DND-41 (cell line): ENCODE measurements at regions not wholly inside any gene's neighbourhood (a gene's known extent, or its start where the extent isn't known, plus 50 kb on each side); places are given as distances from the start of the nearest gene placed in this dataset.

Experiments used
- ATAC-seq: fragments of 200-7000 bp; cut with Tn5 transposase; 3 replicates; pipeline ENCODE4 v1.9.1; 2021; ENCODE audit warnings: low read depth; ENCODE audit not compliant: insufficient read depth
- DNase-seq: peaks from one replicate; pipeline ENCODE4 v3.0.0-alpha.2; 2020
- H2AFZ ChIP-seq: 2 replicates; pipeline ENCODE4 v1.6.0; 2012; ENCODE audit warnings: low read depth, low read length
- H3K27ac ChIP-seq: 2 replicates; pipeline ENCODE4 v1.5.1; 2012; ENCODE audit warnings: low read length, inconsistent platforms
- H3K27me3 ChIP-seq: fragments of 200-600 bp; sonication (generic); 2 replicates; pipeline ENCODE4 v1.6.0; 2012; ENCODE audit warnings: low read length, mild to moderate bottlenecking, inconsistent platforms; ENCODE audit not compliant: insufficient read depth, poor library complexity
- H3K36me3 ChIP-seq: 2 replicates; pipeline ENCODE4 v1.5.1; 2012; ENCODE audit warnings: low read length, inconsistent platforms; ENCODE audit not compliant: insufficient read depth
- H3K4me1 ChIP-seq: 2 replicates; pipeline ENCODE4 v1.5.1; 2012; ENCODE audit warnings: mild to moderate bottlenecking, low read length; ENCODE audit not compliant: insufficient read depth
- H3K4me2 ChIP-seq: 2 replicates; pipeline ENCODE4 v1.6.0; 2012; ENCODE audit warnings: mild to moderate bottlenecking, moderate library complexity, low read length, inconsistent platforms; ENCODE audit not compliant: insufficient read depth
- H3K4me3 ChIP-seq, 2 experiments: fragments of 200-600 bp in 1 of 2; shearing (Covaris generic) in 1 of 2; 2 replicates each; pipeline ENCODE4 v1.5.1; 2012 to 2016; ENCODE audit warnings: inconsistent platforms in 2 of 2, low read length in 2 of 2, mild to moderate bottlenecking in 2 of 2, low read depth in 1 of 2, moderate library complexity in 1 of 2
- H3K79me2 ChIP-seq: 2 replicates; pipeline ENCODE4 v1.6.0; 2012; ENCODE audit warnings: low read length, inconsistent platforms; ENCODE audit not compliant: insufficient read depth
- H3K9ac ChIP-seq: 2 replicates; pipeline ENCODE4 v1.6.0; 2012; ENCODE audit warnings: low read depth, mild to moderate bottlenecking, inconsistent platforms, low read length, moderate library complexity
- H3K9me3 ChIP-seq: 2 replicates; pipeline ENCODE4 v1.5.1; 2012; ENCODE audit warnings: low read length, moderate library complexity, mild to moderate bottlenecking, inconsistent platforms; ENCODE audit not compliant: insufficient read depth, severe bottlenecking
- H4K20me1 ChIP-seq: 2 replicates; pipeline ENCODE4 v1.6.0; 2012; ENCODE audit warnings: low read length; ENCODE audit not compliant: insufficient read depth
- CTCF ChIP-seq: IDR thresholded peaks from 2 replicates; pipeline ENCODE4 v1.5.1; 2012; ENCODE audit warnings: borderline replicate concordance, low read length, moderate library complexity, mild to moderate bottlenecking; ENCODE audit not compliant: poor library complexity, severe bottlenecking; ENCODE audit errors: extremely low read depth
- EZH2 ChIP-seq: IDR thresholded peaks from 3 replicates; pipeline ENCODE4 v1.6.1; 2012; ENCODE audit warnings: borderline replicate concordance, low read depth, mild to moderate bottlenecking, moderate library complexity, low read length, inconsistent platforms; ENCODE audit not compliant: severe bottlenecking

GRCh38 chr14:50055461-50056228 is 60.7 kb downstream of the VCPKMT start:
- peaks cover 11% of the 10 kb centered on the region for H3K4me1 ChIP-seq
- H3K9me3 ChIP-seq, result no peaks in the 10 kb centered on the region
- H3K27me3 ChIP-seq, result no peaks in the 10 kb centered on the region
- ATAC-seq (no peak), DNase-seq (no peak)
- H3K27ac ChIP-seq, result no peak overlapping the region
- no peak overlapping the region for H3K4me2 ChIP-seq
- no peak overlapping the region for H3K9ac ChIP-seq
- H3K36me3 ChIP-seq, result no peaks in the 10 kb centered on the region
- no peak for TF ChIP-seq CTCF
- no peak for TF ChIP-seq EZH2
- H3K79me2 ChIP-seq, result no peaks in the 10 kb centered on the region
- H4K20me1 ChIP-seq, result no peaks in the 10 kb centered on the region
- H2AFZ ChIP-seq, result no peak overlapping the region
- no peak overlapping the region for H3K4me3 ChIP-seq

- H3K27me3 ChIP-seq, result no peaks in the 10 kb centered on the region
- TF ChIP-seq EZH2 (no peak), CTCF (no peak)
- H3K9me3 ChIP-seq, result no peaks in the 10 kb centered on the region
- H3K79me2 ChIP-seq, result no peaks in the 10 kb centered on the region
- H3K36me3 ChIP-seq, result no peaks in the 10 kb centered on the region
- no peak for DNase-seq
- H3K4me2 ChIP-seq, result no peak overlapping the region
- H3K9ac ChIP-seq, result no peak overlapping the region
- ATAC-seq, result no peak
- no peak overlapping the region for H3K27ac ChIP-seq
- H2AFZ ChIP-seq, result no peak overlapping the region
- H3K4me3 ChIP-seq, result no peak overlapping the region
- H3K4me1 ChIP-seq, result peaks cover 19% of the 10 kb centered on the region
- H4K20me1 ChIP-seq, result no peaks in the 10 kb centered on the region
Measured at GRCh38 chr14:50056435-50056834, 59.9 kb downstream of the VCPKMT start.

GRCh38 chr14:50057331-50057730 is 59.0 kb downstream of the VCPKMT start:
- TF ChIP-seq EZH2, result no peak
- no peak for TF ChIP-seq CTCF
- H3K36me3 ChIP-seq, result no peaks in the 10 kb centered on the region
- H3K79me2 ChIP-seq, result no peaks in the 10 kb centered on the region
- ATAC-seq (no peak), DNase-seq (no peak)
- no peaks in the 10 kb centered on the region for H4K20me1 ChIP-seq
- no peak overlapping the region for H3K27ac ChIP-seq
- H3K4me1 ChIP-seq, result peaks cover 28% of the 10 kb centered on the region
- H3K9me3 ChIP-seq, result no peaks in the 10 kb centered on the region
- H3K9ac ChIP-seq, result no peak overlapping the region
- no peak overlapping the region for H2AFZ ChIP-seq
- no peak overlapping the region for H3K4me3 ChIP-seq
- H3K27me3 ChIP-seq, result no peaks in the 10 kb centered on the region
- no peak overlapping the region for H3K4me2 ChIP-seq

GRCh38 chr14:50058113-50058512 is 58.3 kb downstream of the VCPKMT start:
- no peak overlapping the region for H3K27ac ChIP-seq
- H2AFZ ChIP-seq, result no peak overlapping the region
- no peak overlapping the region for H3K4me3 ChIP-seq
- no peak overlapping the region for H3K4me2 ChIP-seq
- DNase-seq, result no peak
- H3K79me2 ChIP-seq, result no peaks in the 10 kb centered on the region
- H3K36me3 ChIP-seq, result no peaks in the 10 kb centered on the region
- no peaks in the 10 kb centered on the region for H3K27me3 ChIP-seq
- no peaks in the 10 kb centered on the region for H3K9me3 ChIP-seq
- peaks cover 36% of the 10 kb centered on the region for H3K4me1 ChIP-seq
- TF ChIP-seq CTCF (no peak), EZH2 (no peak)
- H4K20me1 ChIP-seq, result no peaks in the 10 kb centered on the region
- no peak for ATAC-seq
- H3K9ac ChIP-seq, result no peak overlapping the region
